IMR-90 (cell line): ENCODE measurements at regions not wholly inside any gene's neighbourhood (a gene's known extent, or its start where the extent isn't known, plus 50 kb on each side); places are given as distances from the start of the nearest gene placed in this dataset.

Source experiments
- ATAC-seq: fragments of 200-7000 bp; cut with Tn5 transposase; 2 replicates; pipeline ENCODE4 v1.9.1; 2020; ENCODE audit warnings: low read depth, mild to moderate bottlenecking, moderate library complexity
- BruUV-seq: library from RNA; stranded (reverse); fragments of 400-500 nt; replicated peaks from 2 replicates; lab custom pipeline; 2021; lab: Mats Ljungman, UMichigan
- CTCF ChIA-PET: fragments of 300-600 bp; formaldehyde crosslinking; extraction: SDS; loops from one replicate; lab custom pipeline; 2021; ENCODE audit warnings: antibody characterized with exemption; lab: Yijun Ruan, JAX
- POLR2A ChIA-PET: fragments of 300-600 bp; sonication (Branson Sonifier 250); formaldehyde crosslinking; loops from one replicate; lab custom pipeline; 2022; ENCODE audit warnings: antibody characterized with exemption; ENCODE audit not compliant: unreplicated experiment; lab: Charles Lee
- DNase-seq: peaks from one replicate; pipeline ENCODE4 v3.0.0; 2013
- H2AFZ ChIP-seq: replicated peaks from 2 replicates; pipeline ENCODE3; 2013; ENCODE audit warnings: low read length, mild to moderate bottlenecking; ENCODE audit not compliant: poor library complexity
- H2AK5ac ChIP-seq: 2 replicates; pipeline ENCODE4 v1.6.1; 2013; ENCODE audit warnings: low read depth, low read length, inconsistent platforms
- H2AK9ac ChIP-seq: replicated peaks from 2 replicates; pipeline ENCODE3; 2013; ENCODE audit warnings: mild to moderate bottlenecking, low read depth, low read length, moderate library complexity; ENCODE audit not compliant: poor library complexity
- H2BK120ac ChIP-seq: 2 replicates; pipeline ENCODE4 v1.6.1; 2013; ENCODE audit warnings: low read depth, low read length, inconsistent platforms
- H2BK15ac ChIP-seq: 3 replicates; pipeline ENCODE4 v1.6.1; 2013; ENCODE audit warnings: low read depth, low read length, inconsistent platforms
- H2BK20ac ChIP-seq: 2 replicates; pipeline ENCODE4 v1.6.1; 2013; ENCODE audit warnings: low read depth, mild to moderate bottlenecking, inconsistent platforms, low read length, moderate library complexity
- H2BK5ac ChIP-seq: 2 replicates; pipeline ENCODE4 v1.6.1; 2013; ENCODE audit warnings: mild to moderate bottlenecking, low read depth, low read length, inconsistent platforms; ENCODE audit not compliant: poor library complexity, severe bottlenecking
- H3K14ac ChIP-seq: replicated peaks from 2 replicates; pipeline ENCODE4 v1.6.1; 2013; ENCODE audit warnings: low read depth, low read length, inconsistent platforms
- H3K18ac ChIP-seq: 2 replicates; pipeline ENCODE4 v1.6.1; 2013; ENCODE audit warnings: low read depth, low read length, control low read depth
- H3K23ac ChIP-seq: 2 replicates; pipeline ENCODE4 v1.6.1; 2013; ENCODE audit warnings: low read depth, low read length, inconsistent platforms
- H3K27ac ChIP-seq: 2 replicates; pipeline ENCODE4 v1.5.1; 2013; ENCODE audit warnings: mild to moderate bottlenecking, control low read depth, low read length; ENCODE audit not compliant: insufficient read depth
- H3K27me3 ChIP-seq: 2 replicates; pipeline ENCODE4 v1.6.1; 2013; ENCODE audit warnings: low read length; ENCODE audit not compliant: control insufficient read depth, insufficient read depth
- H3K36me3 ChIP-seq: 2 replicates; pipeline ENCODE4 v1.6.1; 2013; ENCODE audit warnings: low read length, mixed read lengths; ENCODE audit not compliant: control insufficient read depth, insufficient read depth
- H3K4ac ChIP-seq: 2 replicates; pipeline ENCODE4 v1.6.1; 2013; ENCODE audit warnings: low read depth, low read length, inconsistent platforms
- H3K4me1 ChIP-seq: 2 replicates; pipeline ENCODE4 v1.6.1; 2013; ENCODE audit warnings: low read length, mixed read lengths; ENCODE audit not compliant: control insufficient read depth, insufficient read depth
- H3K4me2 ChIP-seq: 2 replicates; pipeline ENCODE4 v1.6.1; 2013; ENCODE audit warnings: low read depth, mild to moderate bottlenecking, control low read depth, low read length, moderate library complexity
- H3K4me3 ChIP-seq: 2 replicates; pipeline ENCODE4 v1.5.1; 2013; ENCODE audit warnings: low read depth, mild to moderate bottlenecking, control low read depth, low read length, moderate library complexity; ENCODE audit not compliant: insufficient read depth
- H3K56ac ChIP-seq: 2 replicates; pipeline ENCODE4 v1.6.1; 2013; ENCODE audit warnings: low read length, inconsistent platforms; ENCODE audit not compliant: insufficient read depth; ENCODE audit errors: extremely low read depth
- H3K79me1 ChIP-seq, 2 experiments: 2 replicates each; pipeline ENCODE4 v1.6.1; 2013; ENCODE audit warnings: low read length in 2 of 2, inconsistent platforms in 1 of 2, low read depth in 1 of 2
- H3K9ac ChIP-seq: 2 replicates; pipeline ENCODE4 v1.6.1; 2013; ENCODE audit warnings: low read depth, low read length, control low read depth
- H3K9me1 ChIP-seq: 2 replicates; pipeline ENCODE4 v1.6.1; 2013; ENCODE audit warnings: low read length, inconsistent platforms; ENCODE audit not compliant: insufficient read depth
- H3K9me3 ChIP-seq: 2 replicates; pipeline ENCODE4 v1.6.1; 2013; ENCODE audit warnings: low read length; ENCODE audit not compliant: control insufficient read depth, insufficient read depth
- H4K20me1 ChIP-seq: 2 replicates; pipeline ENCODE4 v1.6.1; 2013; ENCODE audit warnings: low read length, inconsistent platforms; ENCODE audit not compliant: insufficient read depth
- H4K5ac ChIP-seq: 2 replicates; pipeline ENCODE4 v1.6.1; 2013; ENCODE audit warnings: mild to moderate bottlenecking, low read depth, low read length, control low read depth
- H4K8ac ChIP-seq, 2 experiments: 2 replicates each; pipeline ENCODE4 v1.6.1; 2013; ENCODE audit warnings: low read depth in 2 of 2, low read length in 2 of 2, control low read depth in 1 of 2, inconsistent platforms in 1 of 2
- H4K91ac ChIP-seq: 2 replicates; pipeline ENCODE4 v1.6.1; 2013; ENCODE audit warnings: low read depth, low read length, inconsistent platforms; ENCODE audit not compliant: insufficient read depth
- CHD1 ChIP-seq: IDR thresholded peaks from 2 replicates; pipeline ENCODE4 v1.6.1; 2012; ENCODE audit warnings: low read depth, low read length, improper control_type of control experiment
- MAFK ChIP-seq: IDR thresholded peaks from 2 replicates; pipeline ENCODE4 v1.6.1; 2012; ENCODE audit warnings: low read depth, low read length, improper control_type of control experiment
- MXI1 ChIP-seq: IDR thresholded peaks from 2 replicates; pipeline ENCODE4 v1.6.1; 2012; ENCODE audit warnings: low read depth, mild to moderate bottlenecking, low read length, moderate library complexity, borderline replicate concordance
- POLR2A ChIP-seq: IDR thresholded peaks from 2 replicates; pipeline ENCODE4 v1.6.1; 2012; ENCODE audit warnings: mild to moderate bottlenecking, low read depth, low read length
- RFX5 ChIP-seq: IDR thresholded peaks from 2 replicates; pipeline ENCODE4 v1.8.0; 2012; ENCODE audit warnings: low read depth, mild to moderate bottlenecking, low read length, moderate library complexity
- WGBS, 2 experiments: methylation state at CpG; one replicate each; pipeline versions ENCODE4 v1.1.5 to v1.1.7; 2013; ENCODE audit warnings: missing lambda C conversion rate in 2 of 2; ENCODE audit not compliant: insufficient read length in 1 of 2; ENCODE audit errors: extremely low coverage in 2 of 2; 5-methylcytosine and 5-hydroxymethylcytosine counted together
- dilution Hi-C: fragments of 300-500 bp; cut with HindIII; formaldehyde crosslinking; loops from one replicate; pipeline ENCODE4 v1.14.3; 2018; ENCODE audit warnings: low sequenced_read_pairs; ENCODE audit not compliant: unreplicated experiment
- in situ Hi-C: fragments of 300-500 bp; cut with MboI; formaldehyde crosslinking; loops from 3 replicates; pipeline ENCODE4 v1.14.3; 2019; ENCODE audit warnings: low sequenced_read_pairs, inconsistent platforms, mixed read lengths
- intact Hi-C: fragments of 100-400 bp; cut with micrococcal nuclease; formaldehyde crosslinking; loops from 2 replicates; pipeline ENCODE4 v1.10.0; 2022
- TF ChIP-seq, protein P1 (sequence below): fragments of 150-350 bp; IDR thresholded peaks from 2 replicates; pipeline ENCODE4 v1.6.1; 2016; ENCODE audit warnings: low read depth, mild to moderate bottlenecking, low read length, moderate library complexity, borderline replicate concordance

DNA sequence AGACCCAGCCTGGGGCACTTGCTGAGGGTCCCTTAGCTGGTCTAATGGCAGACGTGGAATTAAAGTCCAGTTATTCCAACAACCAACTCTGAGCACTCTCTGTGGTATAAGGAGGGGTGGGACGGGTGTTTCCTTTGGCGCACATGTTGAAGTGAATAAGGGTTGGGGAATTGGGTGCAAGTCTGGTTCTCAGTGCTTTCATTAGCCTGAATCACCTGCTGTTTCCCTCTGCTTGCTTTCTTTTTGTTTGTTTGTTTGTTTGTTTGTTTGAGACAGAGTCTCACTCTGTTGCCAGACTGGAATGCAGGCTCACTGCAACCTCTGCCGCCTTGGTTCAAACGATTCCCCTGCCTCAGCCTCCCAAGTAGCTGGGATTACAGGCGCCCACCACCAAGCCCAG, 110.1 kb downstream of the TNFAIP3 start:
- Histone ChIP-seq H2BK5ac (no peak overlapping the region), H3K79me1 (no peaks in the 10 kb centered on the region), H2AFZ (no peak overlapping the region), H4K5ac (no peak overlapping the region), H2AK9ac (no peak overlapping the region), H4K91ac (no peak overlapping the region), H2BK15ac (no peak overlapping the region), H3K27me3 (peaks cover 11% of the 10 kb centered on the region), H3K27ac (no peak overlapping the region), H3K23ac (no peak overlapping the region), H3K4ac (no peak overlapping the region), H3K9me3 (no peaks in the 10 kb centered on the region), H2AK5ac (no peak overlapping the region), H3K14ac (no peak overlapping the region), H4K8ac (no peak overlapping the region), H3K56ac (no peak overlapping the region), H4K20me1 (no peaks in the 10 kb centered on the region), H2BK20ac (no peak overlapping the region), H3K4me2 (no peak overlapping the region), H3K36me3 (no peaks in the 10 kb centered on the region), H2BK120ac (no peak overlapping the region), H3K4me3 (no peak overlapping the region), H3K18ac (no peak overlapping the region), H3K9me1 (no peaks in the 10 kb centered on the region), H3K9ac (no peak overlapping the region), H3K4me1 (no peaks in the 10 kb centered on the region)
- no CpG with 5 or more reads among the region's 6 CpGs for WGBS, 2 experiments
- POLR2A ChIA-PET, result no interaction called here
- in situ Hi-C loops (no loop called here), dilution Hi-C loops (no loop called here), intact Hi-C loops (no loop called here)
- no peak for DNase-seq
- BruUV-seq, result no TSS peak
- CTCF ChIA-PET, result no interaction called here
- no peak for ATAC-seq
- TF ChIP-seq, protein P1, sequence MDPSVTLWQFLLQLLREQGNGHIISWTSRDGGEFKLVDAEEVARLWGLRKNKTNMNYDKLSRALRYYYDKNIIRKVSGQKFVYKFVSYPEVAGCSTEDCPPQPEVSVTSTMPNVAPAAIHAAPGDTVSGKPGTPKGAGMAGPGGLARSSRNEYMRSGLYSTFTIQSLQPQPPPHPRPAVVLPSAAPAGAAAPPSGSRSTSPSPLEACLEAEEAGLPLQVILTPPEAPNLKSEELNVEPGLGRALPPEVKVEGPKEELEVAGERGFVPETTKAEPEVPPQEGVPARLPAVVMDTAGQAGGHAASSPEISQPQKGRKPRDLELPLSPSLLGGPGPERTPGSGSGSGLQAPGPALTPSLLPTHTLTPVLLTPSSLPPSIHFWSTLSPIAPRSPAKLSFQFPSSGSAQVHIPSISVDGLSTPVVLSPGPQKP, result no peak
- TF ChIP-seq MAFK, result no peak
- no peak for TF ChIP-seq RFX5
- TF ChIP-seq POLR2A, result no peak
- TF ChIP-seq MXI1, result no peak
- TF ChIP-seq CHD1, result no peak
